HCT116 (cell line): ENCODE measurements at regions not wholly inside any gene's neighbourhood (a gene's known extent, or its start where the extent isn't known, plus 50 kb on each side); places are given as distances from the start of the nearest gene placed in this dataset.

Experiments
- EZH2 ChIP-seq: fragments of 200-600 bp; sonication (generic); IDR thresholded peaks from 2 replicates; pipeline ENCODE4 v1.6.1; 2017; ENCODE audit warnings: antibody characterized with exemption, mixed run types
- POLR2A ChIP-seq: IDR thresholded peaks from 2 replicates; pipeline ENCODE4 v1.7.0; 2011; ENCODE audit warnings: borderline replicate concordance; ENCODE audit not compliant: insufficient read depth, insufficient read length; ENCODE audit errors: extremely low read depth

DNA sequence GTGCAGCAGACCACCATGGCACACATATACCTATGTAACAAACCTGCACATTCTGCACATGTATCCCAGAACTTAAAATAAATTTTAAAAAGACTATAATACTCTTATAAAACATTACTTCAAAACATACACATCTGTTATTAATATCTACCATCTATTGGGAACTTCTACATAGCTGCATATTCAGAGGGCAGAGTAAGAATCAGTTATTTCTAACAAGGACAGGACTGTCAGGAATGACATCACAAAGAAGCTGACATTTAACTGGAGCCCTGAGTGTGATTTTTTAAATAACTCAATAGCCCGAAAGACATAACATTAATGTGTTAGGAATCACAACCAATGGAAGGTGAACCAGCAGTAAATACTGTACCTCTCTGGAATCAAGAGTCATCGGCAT, 276.7 kb upstream of the ECI2 start:
- TF ChIP-seq EZH2 = no peak
- no peak for TF ChIP-seq POLR2A
